Osteoblast (primary cell): ENCODE measurements at regions not wholly inside any gene's neighbourhood (a gene's known extent, or its start where the extent isn't known, plus 50 kb on each side); places are given as distances from the start of the nearest gene placed in this dataset.
A peak's percentile ranks its signal among the peaks of the same experiment; 100 is the strongest.

Experiments
- DNase-seq: peaks from one replicate; pipeline ENCODE4 v3.0.0; 2011; ENCODE audit warnings: low spot score, mixed read lengths; ENCODE audit not compliant: insufficient read length; ENCODE audit errors: missing footprints
- H2AFZ ChIP-seq: 2 replicates; pipeline ENCODE4 v1.6.0; 2011; ENCODE audit warnings: mild to moderate bottlenecking, low read length
- H3K27ac ChIP-seq: 2 replicates; pipeline ENCODE4 v1.5.1; 2011; ENCODE audit warnings: mild to moderate bottlenecking, low read depth, low read length, moderate library complexity
- H3K27me3 ChIP-seq: 2 replicates; pipeline ENCODE4 v1.6.0; 2012; ENCODE audit warnings: mild to moderate bottlenecking, control low read depth, inconsistent platforms, low read length, moderate library complexity; ENCODE audit not compliant: insufficient read depth
- H3K36me3 ChIP-seq: 2 replicates; pipeline ENCODE4 v1.5.1; 2011; ENCODE audit warnings: mild to moderate bottlenecking, low read length, control low read depth, moderate library complexity; ENCODE audit not compliant: insufficient read depth
- H3K4me1 ChIP-seq: 2 replicates; pipeline ENCODE4 v1.5.1; 2011; ENCODE audit warnings: mild to moderate bottlenecking, low read length, control low read depth, moderate library complexity; ENCODE audit not compliant: insufficient read depth
- H3K4me2 ChIP-seq: 2 replicates; pipeline ENCODE4 v1.6.0; 2011; ENCODE audit warnings: mild to moderate bottlenecking, low read length; ENCODE audit not compliant: insufficient read depth
- H3K4me3 ChIP-seq: fragments of 200-600 bp; sonication (generic); 3 replicates; pipeline ENCODE4 v1.5.1; 2012; ENCODE audit warnings: mild to moderate bottlenecking, low read length, inconsistent platforms; ENCODE audit not compliant: insufficient read depth
- H3K79me2 ChIP-seq: 2 replicates; pipeline ENCODE4 v1.6.0; 2012; ENCODE audit warnings: mild to moderate bottlenecking, low read length, control low read depth, inconsistent platforms; ENCODE audit not compliant: insufficient read depth
- H3K9me3 ChIP-seq: 2 replicates; pipeline ENCODE4 v1.5.1; 2011; ENCODE audit warnings: low read depth, low read length, control low read depth
- H4K20me1 ChIP-seq: 2 replicates; pipeline ENCODE4 v1.6.0; 2012; ENCODE audit warnings: mild to moderate bottlenecking, low read length, control low read depth; ENCODE audit not compliant: insufficient read depth
- TF ChIP-seq, protein P1 (sequence below): IDR thresholded peaks from 2 replicates; pipeline ENCODE4 v1.5.1; 2011; ENCODE audit warnings: mild to moderate bottlenecking, low read depth, low read length, moderate library complexity; ENCODE audit errors: extremely low read depth

DNA sequence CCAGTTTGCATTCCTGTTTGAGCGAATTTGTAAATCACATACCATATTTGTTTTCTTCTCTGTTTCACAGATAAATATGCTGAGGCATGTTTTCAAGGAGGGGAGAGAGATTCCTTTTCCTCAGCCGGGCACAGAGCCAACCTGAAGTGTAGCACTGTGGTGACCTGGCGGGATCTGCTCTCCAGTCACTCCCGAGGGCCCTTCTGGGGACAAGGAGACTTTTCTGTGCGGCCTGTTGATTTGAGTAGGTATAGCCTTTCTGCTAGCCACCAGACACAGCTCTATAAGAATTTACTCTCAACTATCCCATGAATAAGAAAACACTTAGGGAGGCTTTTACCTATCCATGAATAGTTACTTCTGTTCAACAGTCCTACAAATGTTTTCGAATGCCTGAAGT is 63.5 kb upstream of the FDX1 start:
- Histone ChIP-seq H2AFZ (peak overlapping the region; percentile 51), H3K4me1 (peaks cover 6% of the 10 kb centered on the region), H3K27me3 (no peaks in the 10 kb centered on the region), H3K4me3 (no peak overlapping the region), H3K4me2 (no peak overlapping the region), H3K27ac (no peak overlapping the region), H3K9me3 (no peaks in the 10 kb centered on the region), H3K36me3 (no peaks in the 10 kb centered on the region), H3K79me2 (no peaks in the 10 kb centered on the region), H4K20me1 (no peaks in the 10 kb centered on the region)
- no peak for DNase-seq
- TF ChIP-seq, protein P1, sequence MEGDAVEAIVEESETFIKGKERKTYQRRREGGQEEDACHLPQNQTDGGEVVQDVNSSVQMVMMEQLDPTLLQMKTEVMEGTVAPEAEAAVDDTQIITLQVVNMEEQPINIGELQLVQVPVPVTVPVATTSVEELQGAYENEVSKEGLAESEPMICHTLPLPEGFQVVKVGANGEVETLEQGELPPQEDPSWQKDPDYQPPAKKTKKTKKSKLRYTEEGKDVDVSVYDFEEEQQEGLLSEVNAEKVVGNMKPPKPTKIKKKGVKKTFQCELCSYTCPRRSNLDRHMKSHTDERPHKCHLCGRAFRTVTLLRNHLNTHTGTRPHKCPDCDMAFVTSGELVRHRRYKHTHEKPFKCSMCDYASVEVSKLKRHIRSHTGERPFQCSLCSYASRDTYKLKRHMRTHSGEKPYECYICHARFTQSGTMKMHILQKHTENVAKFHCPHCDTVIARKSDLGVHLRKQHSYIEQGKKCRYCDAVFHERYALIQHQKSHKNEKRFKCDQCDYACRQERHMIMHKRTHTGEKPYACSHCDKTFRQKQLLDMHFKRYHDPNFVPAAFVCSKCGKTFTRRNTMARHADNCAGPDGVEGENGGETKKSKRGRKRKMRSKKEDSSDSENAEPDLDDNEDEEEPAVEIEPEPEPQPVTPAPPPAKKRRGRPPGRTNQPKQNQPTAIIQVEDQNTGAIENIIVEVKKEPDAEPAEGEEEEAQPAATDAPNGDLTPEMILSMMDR = no peak

DNA sequence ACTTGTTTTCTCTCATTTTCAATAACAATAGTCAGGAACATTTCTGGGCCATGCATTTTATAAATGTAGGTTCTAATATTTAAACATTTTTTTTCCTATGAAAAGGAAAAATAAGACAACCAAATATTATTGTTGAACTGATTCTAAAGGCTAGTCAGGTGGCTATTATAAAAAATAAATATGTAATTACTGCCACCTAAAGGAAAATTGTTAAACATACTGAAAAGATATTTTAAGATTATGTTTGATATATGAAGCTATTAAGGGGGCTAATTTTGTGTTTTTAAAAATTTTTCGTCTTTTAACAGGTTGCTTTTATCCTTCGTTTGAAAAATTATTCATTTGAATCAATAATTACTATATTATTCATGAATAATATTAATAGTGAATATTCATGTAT is 62.2 kb upstream of the FDX1 start:
- TF ChIP-seq, protein P1 = peak; percentile 24
- no peaks in the 10 kb centered on the region for H3K36me3 ChIP-seq
- no peak overlapping the region for H3K4me2 ChIP-seq
- no peak overlapping the region for H3K4me3 ChIP-seq
- H2AFZ ChIP-seq = no peak overlapping the region
- no peak overlapping the region for H3K27ac ChIP-seq
- no peaks in the 10 kb centered on the region for H3K79me2 ChIP-seq
- H4K20me1 ChIP-seq = no peaks in the 10 kb centered on the region
- DNase-seq = no peak
- no peaks in the 10 kb centered on the region for H3K27me3 ChIP-seq
- peaks cover 6% of the 10 kb centered on the region for H3K4me1 ChIP-seq
- no peaks in the 10 kb centered on the region for H3K9me3 ChIP-seq

DNA sequence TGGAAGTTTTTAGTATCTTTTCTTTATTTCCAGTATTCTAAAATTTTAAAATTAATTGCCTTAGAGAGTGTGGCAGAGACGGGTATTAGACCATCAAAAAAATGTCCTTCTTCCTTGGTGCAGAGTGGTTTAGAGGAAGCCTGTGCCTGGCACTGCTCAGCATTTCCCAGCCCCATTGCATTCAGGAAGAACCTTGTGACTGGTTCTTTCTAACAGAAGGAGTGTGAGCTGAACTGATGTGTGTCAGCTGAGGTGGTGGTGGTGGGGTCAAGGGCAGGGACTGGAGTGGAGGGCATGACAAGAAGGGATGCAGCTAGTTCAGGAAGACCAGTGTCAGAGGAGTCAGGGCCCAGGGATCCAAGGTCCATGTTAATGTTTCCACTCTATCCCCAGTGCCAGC is 58.7 kb upstream of the FDX1 start:
- Histone ChIP-seq H3K27me3 (no peaks in the 10 kb centered on the region), H4K20me1 (no peaks in the 10 kb centered on the region), H3K36me3 (no peaks in the 10 kb centered on the region), H3K4me2 (no peak overlapping the region), H2AFZ (no peak overlapping the region), H3K4me1 (peaks cover 7% of the 10 kb centered on the region), H3K79me2 (no peaks in the 10 kb centered on the region), H3K9me3 (no peaks in the 10 kb centered on the region), H3K4me3 (no peak overlapping the region), H3K27ac (no peak overlapping the region)
- TF ChIP-seq, protein P1 = no peak
- DNase-seq = no peak

DNA sequence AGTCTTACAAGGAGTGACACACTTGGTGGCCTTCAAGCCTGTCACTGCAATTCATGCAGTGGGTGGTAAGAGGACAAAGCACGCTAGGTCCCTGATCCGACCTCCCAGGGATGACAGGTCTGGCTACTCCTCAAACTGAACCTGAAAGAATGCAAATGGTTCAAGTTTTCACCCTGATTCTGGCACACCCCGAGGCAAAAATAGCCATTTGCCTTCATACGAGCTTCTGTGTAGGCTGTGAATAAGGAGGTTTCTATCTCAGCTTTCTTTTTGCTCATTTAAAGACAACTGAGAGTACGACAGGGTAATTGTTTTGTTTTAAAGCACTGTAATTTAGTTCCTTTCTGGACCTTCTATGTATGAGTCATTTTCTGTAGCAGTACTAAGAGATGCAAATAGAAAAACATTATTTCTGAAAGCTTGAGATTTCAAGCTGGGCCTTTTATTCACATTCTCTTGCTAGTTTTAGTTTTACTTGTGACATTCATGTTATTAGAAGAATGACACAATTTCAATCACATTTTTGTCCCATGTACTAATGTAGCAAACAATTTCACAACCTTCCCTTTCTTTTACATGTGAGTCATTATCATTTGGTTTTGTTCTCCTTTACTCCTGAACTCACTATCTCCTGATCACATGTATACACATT is 56.6 kb upstream of the FDX1 start:
- no peak for DNase-seq

More for the DNA sequence above, 56.6 kb upstream of the FDX1 start:
- H3K27me3 ChIP-seq = no peaks in the 10 kb centered on the region
- H3K4me3 ChIP-seq = peak overlapping the region; percentile 24
- no peaks in the 10 kb centered on the region for H4K20me1 ChIP-seq
- H3K36me3 ChIP-seq = no peaks in the 10 kb centered on the region
- H3K79me2 ChIP-seq = no peaks in the 10 kb centered on the region
- H3K4me2 ChIP-seq = peak overlapping the region; percentile 75
- peak overlapping the region; percentile 35 for H3K27ac ChIP-seq
- TF ChIP-seq, protein P1 = no peak
- H2AFZ ChIP-seq = peak overlapping the region; percentile 78
- no peaks in the 10 kb centered on the region for H3K9me3 ChIP-seq
- H3K4me1 ChIP-seq = peaks cover 9% of the 10 kb centered on the region
